T-helper 2 cell treated with Interferon-gamma antibody and Interleukin-4, amounts not matched to agents 100 ng/mL and 5 ng/mL, for 36 hours (primary cell): ENCODE measurements at regions not wholly inside any gene's neighbourhood (a gene's known extent, or its start where the extent isn't known, plus 50 kb on each side); places are given as distances from the start of the nearest gene placed in this dataset.

Experiments
- intact Hi-C: fragments of 100-400 bp; cut with micrococcal nuclease; formaldehyde crosslinking; loops from one replicate; pipeline ENCODE4 v1.15.1; 2023

GRCh38 chr2:204223544-204223943 is 287.0 kb downstream of the ICOS start:
- intact Hi-C loops = no loop called here

DNA sequence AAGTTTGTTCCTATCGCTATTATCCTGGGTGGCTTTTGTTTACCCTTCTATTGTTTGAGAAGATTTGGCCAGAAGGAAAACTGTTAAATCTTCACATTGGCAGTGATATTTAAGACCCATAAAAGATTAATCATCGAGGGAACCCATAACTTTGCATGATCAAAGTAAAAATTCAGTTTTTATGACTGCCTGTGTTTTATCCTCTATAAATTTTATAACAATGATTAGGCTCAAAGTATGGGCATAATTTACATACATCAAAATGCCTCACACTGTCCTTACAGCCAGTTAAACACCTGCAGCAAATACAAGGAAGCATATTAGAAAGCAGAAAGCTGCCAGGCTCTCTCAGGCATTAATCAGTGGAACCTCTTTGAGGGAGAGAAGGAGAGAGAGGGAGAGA is 289.1 kb downstream of the ICOS start:
- intact Hi-C loops = no loop called here

- intact Hi-C loops = no loop called here
Observed at GRCh38 chr2:204226305-204226880, 289.8 kb downstream of the ICOS start.

- intact Hi-C loops = no loop called here
Observed at GRCh38 chr2:204228169-204228886, 291.8 kb downstream of the ICOS start.

- intact Hi-C loops = no loop called here
Observed at GRCh38 chr2:204234248-204234647, 297.7 kb downstream of the ICOS start.

DNA sequence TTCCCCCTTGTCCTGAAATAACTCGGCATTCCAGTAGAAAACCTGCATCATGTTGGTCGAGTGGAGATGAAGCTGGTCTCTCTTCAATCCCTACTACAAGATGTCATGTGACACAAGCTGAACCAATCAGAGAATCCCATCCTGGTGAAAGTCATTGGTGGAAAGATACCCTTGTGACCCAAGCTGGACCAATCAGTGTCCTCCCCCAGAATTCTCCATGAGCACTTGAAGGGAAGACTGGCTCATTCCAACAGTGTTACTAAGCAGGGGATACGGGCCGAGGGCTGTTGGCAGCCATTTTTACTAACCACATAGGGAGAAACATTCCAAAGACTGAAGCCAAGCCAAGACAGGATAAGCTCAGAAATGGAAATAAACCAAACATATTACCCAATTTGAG is 298.3 kb downstream of the ICOS start:
- intact Hi-C loops = no loop called here

- intact Hi-C loops = no loop called here
Observed at GRCh38 chr2:204237416-204237815, 300.9 kb downstream of the ICOS start.

- intact Hi-C loops = no loop called here
Observed at GRCh38 chr2:204239411-204240165, 303.0 kb downstream of the ICOS start.

DNA sequence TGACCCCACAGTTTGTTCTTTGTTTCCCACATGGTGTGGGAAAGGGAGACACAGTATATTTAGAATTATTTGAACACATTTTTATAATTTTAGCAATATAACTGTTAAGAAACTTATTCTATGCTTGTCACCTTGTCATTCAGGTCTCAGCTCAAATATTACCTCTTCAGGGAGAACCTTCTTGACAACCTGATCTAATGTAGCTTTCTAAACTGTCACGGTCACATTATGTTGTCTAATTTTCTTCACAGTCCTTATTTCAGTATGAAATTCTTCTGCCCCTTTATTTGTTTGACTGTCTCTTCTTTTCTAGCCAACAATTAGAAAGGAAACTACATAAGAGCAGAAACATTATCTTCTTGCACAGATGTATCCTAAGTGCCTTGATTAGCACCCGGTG is 304.3 kb upstream of the PARD3B start:
- intact Hi-C loops = no loop called here

- intact Hi-C loops = no loop called here
Observed at GRCh38 chr2:204249437-204249836, 295.8 kb upstream of the PARD3B start.

- intact Hi-C loops = no loop called here
Observed at GRCh38 chr2:204250692-204251091, 294.6 kb upstream of the PARD3B start.

DNA sequence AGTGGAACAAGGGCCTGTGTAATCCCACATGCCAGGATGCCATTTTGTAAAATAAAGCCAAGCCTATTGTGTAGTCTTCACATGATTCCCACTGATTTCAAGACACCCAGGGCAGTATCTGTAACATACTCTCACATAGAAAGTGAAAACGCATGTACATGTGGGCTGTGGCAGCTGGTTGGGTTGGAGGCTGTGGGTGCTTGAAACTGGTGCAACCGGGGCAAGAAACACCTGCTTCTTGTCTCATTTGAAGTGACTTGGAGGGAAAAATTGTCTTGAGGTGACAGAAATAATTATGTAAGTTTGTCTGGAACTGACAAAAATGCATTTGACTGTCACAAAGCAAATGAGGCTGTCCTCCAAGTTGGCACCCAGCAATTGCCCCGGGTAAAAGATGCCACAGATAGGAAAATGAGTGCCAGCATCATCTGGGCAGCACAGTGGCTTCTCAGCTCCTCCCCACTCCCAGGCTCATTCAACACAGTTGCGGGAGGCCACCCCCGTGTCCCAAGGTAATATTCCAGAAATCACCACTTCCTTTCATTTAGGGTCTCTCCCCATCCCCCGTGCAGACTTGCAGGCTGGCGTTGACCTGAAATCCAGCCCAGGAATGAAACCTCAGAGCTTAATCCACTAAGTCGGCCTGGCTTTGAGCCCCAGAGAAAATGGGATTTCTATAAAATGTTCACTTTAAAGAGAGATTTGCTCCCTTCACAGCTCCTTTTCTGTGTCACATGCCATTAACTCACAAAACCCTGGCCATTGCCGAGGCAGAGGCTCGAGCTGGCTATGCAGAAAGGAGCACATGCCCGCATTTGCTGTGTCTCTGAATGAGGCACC is 293.9 kb upstream of the PARD3B start:
- intact Hi-C loops = no loop called here

DNA sequence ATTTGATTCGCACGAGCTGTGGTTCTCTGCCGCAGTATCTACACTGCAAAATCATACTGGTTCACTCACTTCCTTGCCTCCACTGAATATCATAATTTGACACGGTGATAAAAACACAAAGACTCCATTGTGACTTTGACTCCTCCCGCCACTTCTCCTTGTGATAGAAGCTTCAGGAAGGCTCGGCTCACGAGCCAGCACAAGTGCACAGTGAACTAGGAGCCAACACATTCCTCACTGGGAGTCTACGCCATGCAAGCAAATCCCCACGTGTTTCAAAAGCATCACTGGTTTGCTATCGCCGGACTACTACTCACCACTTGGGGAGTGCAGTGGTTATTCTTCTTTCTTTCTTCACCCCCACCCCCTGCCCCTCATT is 293.3 kb upstream of the PARD3B start:
- intact Hi-C loops = no loop called here

- intact Hi-C loops = no loop called here
Observed at GRCh38 chr2:204255071-204255470, 290.2 kb upstream of the PARD3B start.

DNA sequence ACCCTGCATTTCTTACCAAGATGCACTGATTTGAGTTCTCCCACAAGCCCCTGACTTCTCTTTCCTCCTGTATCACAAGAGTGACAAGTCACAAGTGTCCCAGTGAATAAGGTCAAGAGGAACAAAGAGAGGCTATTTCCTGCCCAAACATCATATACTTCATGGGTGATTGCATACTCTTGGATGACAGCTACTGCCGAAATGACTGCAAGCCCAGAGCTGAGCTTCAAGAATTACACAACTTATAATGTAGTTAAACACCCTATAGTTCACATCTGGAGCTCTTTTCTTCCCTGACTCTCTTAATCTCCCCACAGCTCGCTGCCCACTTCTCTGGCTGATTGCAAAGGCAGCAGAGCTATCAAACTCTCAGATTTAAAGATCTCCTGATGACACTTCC is 289.7 kb upstream of the PARD3B start:
- intact Hi-C loops = no loop called here

- intact Hi-C loops = no loop called here
Observed at GRCh38 chr2:204257781-204258180, 287.5 kb upstream of the PARD3B start.

- intact Hi-C loops = no loop called here
Observed at GRCh38 chr2:204258890-204259289, 286.4 kb upstream of the PARD3B start.

DNA sequence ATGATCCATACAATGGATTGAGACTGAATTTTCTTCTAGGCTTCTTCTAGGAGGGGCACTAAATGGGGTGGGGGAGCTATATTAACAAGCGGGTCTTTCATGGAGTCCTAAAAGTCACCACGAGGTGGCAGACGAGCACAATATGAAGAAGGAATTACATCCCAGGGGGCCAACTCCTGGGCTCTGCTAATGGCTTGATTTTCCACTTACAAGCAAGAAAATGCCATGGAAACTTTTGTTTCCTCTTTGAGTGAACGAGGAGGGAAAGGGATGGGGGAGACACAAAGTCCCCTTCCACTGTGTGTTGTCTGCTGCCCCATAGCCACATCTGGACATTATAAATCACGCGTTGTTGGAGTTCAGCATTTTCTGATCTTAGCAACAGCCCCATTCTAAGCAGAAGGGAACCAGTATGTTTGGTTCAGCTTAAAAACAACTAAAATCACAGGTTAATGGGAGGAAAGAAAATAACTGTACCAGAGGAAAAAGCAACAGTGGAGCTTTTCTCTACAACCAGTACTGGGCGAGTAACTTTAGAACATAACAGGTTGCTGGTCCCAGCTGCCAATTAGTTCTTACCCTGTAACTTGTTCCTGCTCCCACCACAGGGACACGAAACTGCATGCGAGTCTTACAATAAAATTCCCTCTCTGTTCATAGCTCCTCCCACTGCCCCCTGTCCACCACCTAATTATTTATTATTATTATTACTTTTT is 285.0 kb upstream of the PARD3B start:
- intact Hi-C loops = loop anchor here (5.0 kb wide), 2 partner anchors 153 to 1667 kb away; no protein-coding TSS in a partner anchor

GRCh38 chr2:204260901-204261300 is 284.4 kb upstream of the PARD3B start:
- intact Hi-C loops = loop anchor here (5.0 kb wide), 2 partner anchors 154 to 1666 kb away; no protein-coding TSS in a partner anchor

DNA sequence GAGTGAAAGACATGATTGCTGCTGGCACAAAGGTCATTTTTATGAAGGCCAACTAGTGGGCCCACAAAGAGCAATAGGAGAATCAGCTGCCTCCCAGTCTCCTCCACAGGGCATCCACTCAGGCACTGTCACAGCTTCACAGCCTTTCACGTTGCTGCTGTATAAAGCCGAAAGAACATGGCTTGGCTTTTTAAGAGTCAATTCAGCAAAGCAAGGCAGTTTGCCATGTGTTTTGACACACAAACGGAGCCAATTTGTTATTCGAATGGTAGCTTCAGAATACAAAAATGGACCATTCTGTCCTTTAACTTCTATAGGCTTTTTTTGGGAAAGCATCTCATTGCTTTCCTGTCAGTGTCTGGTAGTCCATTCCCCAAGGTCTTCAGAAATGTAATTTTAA is 283.4 kb upstream of the PARD3B start:
- intact Hi-C loops = loop anchor here (5.0 kb wide), 2 partner anchors 155 to 1665 kb away; no protein-coding TSS in a partner anchor

DNA sequence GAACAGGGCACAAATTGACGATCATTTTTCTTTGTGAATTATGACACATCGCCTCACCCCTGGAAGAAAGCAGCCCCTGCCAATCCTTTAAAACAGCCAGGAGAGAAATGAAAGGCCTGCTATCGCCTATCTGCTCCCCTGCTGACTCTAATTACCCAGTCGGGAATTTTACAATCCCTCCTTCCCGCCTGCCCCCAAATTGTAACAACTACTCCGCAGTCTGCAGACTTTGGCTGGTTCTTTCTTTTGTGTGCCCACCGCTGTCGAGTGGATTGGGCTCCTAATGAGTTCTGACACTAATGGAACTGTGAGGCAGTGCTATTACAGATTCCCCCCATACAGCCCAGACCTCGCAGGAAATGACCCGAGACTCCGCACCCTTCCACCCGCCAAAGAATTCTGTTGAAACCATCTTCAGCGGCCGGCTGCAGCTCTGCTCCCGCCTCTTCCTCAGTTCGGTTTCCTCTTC is 281.2 kb upstream of the PARD3B start:
- intact Hi-C loops = loop anchor here (5.0 kb wide), 2 partner anchors 157 to 1663 kb away; no protein-coding TSS in a partner anchor
